ENCODE measurements at regions not wholly inside any gene's neighbourhood (a gene's known extent, or its start where the extent isn't known, plus 50 kb on each side); places are given as distances from the start of the nearest gene placed in this dataset.

DNA sequence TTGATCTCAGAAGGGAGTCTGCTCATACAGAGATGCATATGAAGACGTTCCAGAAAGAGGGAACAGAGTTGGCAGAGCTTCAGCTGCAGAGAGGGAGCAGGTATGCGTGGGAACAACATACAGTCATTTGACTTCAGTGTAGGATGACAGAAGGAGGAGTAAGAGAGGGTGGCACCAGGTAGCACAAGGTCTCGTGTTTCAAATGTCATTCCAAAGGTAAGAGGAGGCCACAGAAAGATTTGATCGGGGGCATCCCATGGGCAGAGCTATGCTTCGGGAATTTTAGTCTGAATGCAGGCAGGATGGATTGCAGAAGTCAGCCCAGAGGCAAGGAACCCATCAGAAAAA lies 367.1 kb downstream of the CDK5RAP2 start:
- Mint-ChIP-seq H3K4me3 (ENCODE audit: unreplicated experiment) (no peak overlapping the region), H3K27me3 (ENCODE audit: insufficient read depth, unreplicated experiment) (peaks cover 21% of the 10 kb centered on the region), H3K27ac (ENCODE audit: unreplicated experiment) (no peak overlapping the region), H3K9me3 (ENCODE audit: unreplicated experiment) (no peaks in the 10 kb centered on the region), H3K4me1 (ENCODE audit: low read depth, unreplicated experiment) (no peaks in the 10 kb centered on the region), H3K36me3 (ENCODE audit: insufficient read depth, unreplicated experiment) (no peaks in the 10 kb centered on the region)
- no peak for DNase-seq
- POLR2A ChIA-PET = no interaction called here
- TF ChIP-seq, protein P1, sequence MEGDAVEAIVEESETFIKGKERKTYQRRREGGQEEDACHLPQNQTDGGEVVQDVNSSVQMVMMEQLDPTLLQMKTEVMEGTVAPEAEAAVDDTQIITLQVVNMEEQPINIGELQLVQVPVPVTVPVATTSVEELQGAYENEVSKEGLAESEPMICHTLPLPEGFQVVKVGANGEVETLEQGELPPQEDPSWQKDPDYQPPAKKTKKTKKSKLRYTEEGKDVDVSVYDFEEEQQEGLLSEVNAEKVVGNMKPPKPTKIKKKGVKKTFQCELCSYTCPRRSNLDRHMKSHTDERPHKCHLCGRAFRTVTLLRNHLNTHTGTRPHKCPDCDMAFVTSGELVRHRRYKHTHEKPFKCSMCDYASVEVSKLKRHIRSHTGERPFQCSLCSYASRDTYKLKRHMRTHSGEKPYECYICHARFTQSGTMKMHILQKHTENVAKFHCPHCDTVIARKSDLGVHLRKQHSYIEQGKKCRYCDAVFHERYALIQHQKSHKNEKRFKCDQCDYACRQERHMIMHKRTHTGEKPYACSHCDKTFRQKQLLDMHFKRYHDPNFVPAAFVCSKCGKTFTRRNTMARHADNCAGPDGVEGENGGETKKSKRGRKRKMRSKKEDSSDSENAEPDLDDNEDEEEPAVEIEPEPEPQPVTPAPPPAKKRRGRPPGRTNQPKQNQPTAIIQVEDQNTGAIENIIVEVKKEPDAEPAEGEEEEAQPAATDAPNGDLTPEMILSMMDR (IDR thresholded peaks at IDR 0.05; ENCODE audit: insufficient read depth in 1 of 2, low read depth in 1 of 2, low read length in 1 of 2, severe bottlenecking in 1 of 2, unreplicated experiment in 1 of 2) = no peak
- BruUV-seq (replicated peaks) = no TSS peak
- no peaks in the 10 kb centered on the region for H3K36me3 ChIP-seq (ENCODE audit: control insufficient read depth, insufficient read depth, low read length)
- no peaks in the 10 kb centered on the region for H3K4me1 ChIP-seq
- no peaks in the 10 kb centered on the region; the same call in 1 of the 2 replicates for H3K27me3 ChIP-seq (replicated peaks; ENCODE audit: control insufficient read depth, insufficient read depth, low read length)
- intact Hi-C loops (cut with micrococcal nuclease; ENCODE audit: unreplicated experiment) = no loop called here
- no peak overlapping the region for H3K4me3 ChIP-seq (ENCODE audit: low read depth, low read length)
- CTCF ChIA-PET = no interaction called here
- H3K9me3 ChIP-seq = no peaks in the 10 kb centered on the region

DNA sequence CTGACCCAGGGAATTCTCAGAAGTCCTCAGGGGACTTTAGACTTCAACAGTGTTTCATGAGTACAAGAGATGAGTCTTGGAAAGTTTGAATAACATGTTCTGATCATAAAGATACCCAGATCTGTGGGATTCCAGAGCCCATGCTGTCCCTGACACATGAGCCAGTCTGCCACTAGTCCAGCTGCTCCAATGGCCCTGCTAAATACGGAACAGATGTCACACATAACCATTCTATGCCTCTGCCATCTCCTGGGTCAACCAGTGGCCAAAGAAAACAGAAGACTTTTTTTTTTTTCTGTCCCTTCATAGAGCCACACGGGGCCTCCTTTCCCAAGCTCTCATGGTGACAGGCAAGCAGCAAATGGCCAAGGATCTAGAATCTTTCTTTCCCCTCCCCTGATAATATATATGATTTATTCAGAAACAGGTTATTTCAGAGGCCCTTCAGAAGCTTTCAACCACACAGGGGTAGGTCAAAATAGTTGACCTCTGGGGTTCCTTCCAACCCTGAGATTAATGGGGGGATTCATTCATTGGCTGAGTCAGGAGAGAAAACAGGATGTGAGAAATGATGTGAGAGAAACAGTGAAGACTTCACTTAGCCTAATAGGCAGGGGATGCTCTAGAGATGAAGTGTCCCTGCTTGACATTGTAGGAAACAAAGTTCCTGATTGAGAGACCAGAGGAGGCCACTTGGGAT lies 367.7 kb downstream of the CDK5RAP2 start:
- CTCF ChIA-PET = no interaction called here
- Histone ChIP-seq H3K27me3 (replicated peaks; ENCODE audit: control insufficient read depth, insufficient read depth, low read length) (no peaks in the 10 kb centered on the region; the same call in 1 of the 2 replicates), H3K4me3 (ENCODE audit: low read depth, low read length) (no peak overlapping the region), H3K36me3 (ENCODE audit: control insufficient read depth, insufficient read depth, low read length) (no peaks in the 10 kb centered on the region), H3K9me3 (no peaks in the 10 kb centered on the region), H3K4me1 (no peaks in the 10 kb centered on the region)
- POLR2A ChIA-PET = no interaction called here
- intact Hi-C loops (cut with micrococcal nuclease; ENCODE audit: unreplicated experiment) = no loop called here
- no peak overlapping the region for H3K27ac Mint-ChIP-seq (ENCODE audit: unreplicated experiment)
- H3K4me3 Mint-ChIP-seq (ENCODE audit: unreplicated experiment) = no peak overlapping the region
- H3K9me3 Mint-ChIP-seq (ENCODE audit: unreplicated experiment) = no peaks in the 10 kb centered on the region
- H3K4me1 Mint-ChIP-seq (ENCODE audit: low read depth, unreplicated experiment) = no peaks in the 10 kb centered on the region
- TF ChIP-seq, protein P1 (IDR thresholded peaks at IDR 0.05; ENCODE audit: insufficient read depth in 1 of 2, low read depth in 1 of 2, low read length in 1 of 2, severe bottlenecking in 1 of 2, unreplicated experiment in 1 of 2) = no peak
- DNase-seq = no peak
- H3K36me3 Mint-ChIP-seq (ENCODE audit: insufficient read depth, unreplicated experiment) = no peaks in the 10 kb centered on the region
- BruUV-seq (replicated peaks) = no TSS peak
- H3K27me3 Mint-ChIP-seq (ENCODE audit: insufficient read depth, unreplicated experiment) = peaks cover 21% of the 10 kb centered on the region

DNA sequence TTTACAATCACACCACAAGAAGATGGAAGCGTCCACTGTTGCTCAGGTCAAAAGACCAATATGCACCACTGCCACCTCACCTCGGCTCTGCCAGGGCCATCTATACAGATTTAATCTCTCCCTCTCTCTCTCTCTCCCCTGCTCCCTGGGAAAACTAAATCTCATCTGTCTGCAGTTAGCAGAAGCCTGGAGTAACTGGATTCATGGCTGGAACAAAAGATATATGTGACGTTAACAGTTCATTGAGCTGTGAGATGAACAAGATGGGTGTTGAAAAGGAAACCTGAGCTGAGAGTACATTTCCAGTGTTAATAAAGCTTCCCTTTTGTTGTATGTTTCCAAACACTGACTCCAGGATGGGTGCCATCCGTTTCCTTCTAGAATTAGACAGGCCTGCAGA lies 369.7 kb downstream of the CDK5RAP2 start:
- Mint-ChIP-seq H3K27me3 (ENCODE audit: insufficient read depth, unreplicated experiment) (peaks cover 21% of the 10 kb centered on the region), H3K9me3 (ENCODE audit: unreplicated experiment) (no peaks in the 10 kb centered on the region), H3K36me3 (ENCODE audit: insufficient read depth, unreplicated experiment) (no peaks in the 10 kb centered on the region), H3K27ac (ENCODE audit: unreplicated experiment) (no peak overlapping the region), H3K4me1 (ENCODE audit: low read depth, unreplicated experiment) (no peaks in the 10 kb centered on the region), H3K4me3 (ENCODE audit: unreplicated experiment) (no peak overlapping the region)
- Histone ChIP-seq H3K4me3 (ENCODE audit: low read depth, low read length) (no peak overlapping the region), H3K9me3 (no peaks in the 10 kb centered on the region), H3K27me3 (replicated peaks; ENCODE audit: control insufficient read depth, insufficient read depth, low read length) (no peaks in the 10 kb centered on the region; the same call in 1 of the 2 replicates), H3K36me3 (ENCODE audit: control insufficient read depth, insufficient read depth, low read length) (no peaks in the 10 kb centered on the region), H3K4me1 (no peaks in the 10 kb centered on the region)
- no TSS peak for BruUV-seq (replicated peaks)
- ChIA-PET CTCF (no interaction called here), POLR2A (no interaction called here)
- TF ChIP-seq, protein P1 (IDR thresholded peaks at IDR 0.05; ENCODE audit: insufficient read depth in 1 of 2, low read depth in 1 of 2, low read length in 1 of 2, severe bottlenecking in 1 of 2, unreplicated experiment in 1 of 2) = no peak
- intact Hi-C loops (cut with micrococcal nuclease; ENCODE audit: unreplicated experiment) = no loop called here
- DNase-seq = no peak
